Calu3 (cell line): ENCODE measurements at regions not wholly inside any gene's neighbourhood (a gene's known extent, or its start where the extent isn't known, plus 50 kb on each side); places are given as distances from the start of the nearest gene placed in this dataset.

Experiments
- BruUV-seq: library from RNA; stranded (reverse); fragments of 400-500 nt; replicated peaks from 2 replicates; lab custom pipeline; 2021; lab: Mats Ljungman, UMichigan
- CTCF ChIA-PET: fragments of 300-600 bp; sonication (Branson Sonifier 250); formaldehyde crosslinking; loops from one replicate; lab custom pipeline; 2022; ENCODE audit warnings: antibody characterized with exemption; lab: Charles Lee
- DNase-seq: peaks from one replicate; pipeline ENCODE4 v3.0.0; 2022
- H3K27ac Mint-ChIP-seq: one replicate; pipeline ENCODE4 v1.8.0; 2022; ENCODE audit warnings: mixed read lengths; ENCODE audit not compliant: unreplicated experiment
- H3K27me3 Mint-ChIP-seq: one replicate; pipeline ENCODE4 v1.8.0; 2022; ENCODE audit warnings: mixed read lengths; ENCODE audit not compliant: unreplicated experiment
- H3K36me3 Mint-ChIP-seq: one replicate; pipeline ENCODE4 v1.8.0; 2022; ENCODE audit warnings: mild to moderate bottlenecking, moderate library complexity, mixed read lengths; ENCODE audit not compliant: insufficient read depth, unreplicated experiment
- H3K4me1 Mint-ChIP-seq: one replicate; pipeline ENCODE4 v1.8.0; 2022; ENCODE audit warnings: mild to moderate bottlenecking, low read depth, mixed read lengths; ENCODE audit not compliant: unreplicated experiment
- H3K4me3 Mint-ChIP-seq: one replicate; pipeline ENCODE4 v1.8.0; 2022; ENCODE audit warnings: mild to moderate bottlenecking, low read depth, moderate library complexity, mixed read lengths; ENCODE audit not compliant: unreplicated experiment
- H3K9me3 Mint-ChIP-seq: one replicate; pipeline ENCODE4 v1.8.0; 2022; ENCODE audit warnings: low read depth, mixed read lengths; ENCODE audit not compliant: unreplicated experiment
- intact Hi-C: fragments of 100-400 bp; cut with micrococcal nuclease; formaldehyde crosslinking; loops from one replicate; pipeline ENCODE4 v1.10.0; 2022; ENCODE audit not compliant: unreplicated experiment
- TF ChIP-seq, protein P1 (sequence below): fragments of 200-600 bp; IDR thresholded peaks from one replicate; pipeline ENCODE4 v1.8.0; 2022; ENCODE audit warnings: antibody characterized with exemption; ENCODE audit not compliant: unreplicated experiment

GRCh38 chr16:86371083-86371803 lies 139.1 kb upstream of the FOXF1 start:
- intact Hi-C loops: no loop called here
- DNase-seq: no peak
- Mint-ChIP-seq H3K36me3 (no peaks in the 10 kb centered on the region), H3K9me3 (peaks cover 7% of the 10 kb centered on the region), H3K27ac (no peak overlapping the region), H3K4me3 (no peak overlapping the region), H3K4me1 (no peaks in the 10 kb centered on the region), H3K27me3 (peaks cover 100% of the 10 kb centered on the region)
- CTCF ChIA-PET: no interaction called here
- no TSS peak for BruUV-seq
- TF ChIP-seq, protein P1, sequence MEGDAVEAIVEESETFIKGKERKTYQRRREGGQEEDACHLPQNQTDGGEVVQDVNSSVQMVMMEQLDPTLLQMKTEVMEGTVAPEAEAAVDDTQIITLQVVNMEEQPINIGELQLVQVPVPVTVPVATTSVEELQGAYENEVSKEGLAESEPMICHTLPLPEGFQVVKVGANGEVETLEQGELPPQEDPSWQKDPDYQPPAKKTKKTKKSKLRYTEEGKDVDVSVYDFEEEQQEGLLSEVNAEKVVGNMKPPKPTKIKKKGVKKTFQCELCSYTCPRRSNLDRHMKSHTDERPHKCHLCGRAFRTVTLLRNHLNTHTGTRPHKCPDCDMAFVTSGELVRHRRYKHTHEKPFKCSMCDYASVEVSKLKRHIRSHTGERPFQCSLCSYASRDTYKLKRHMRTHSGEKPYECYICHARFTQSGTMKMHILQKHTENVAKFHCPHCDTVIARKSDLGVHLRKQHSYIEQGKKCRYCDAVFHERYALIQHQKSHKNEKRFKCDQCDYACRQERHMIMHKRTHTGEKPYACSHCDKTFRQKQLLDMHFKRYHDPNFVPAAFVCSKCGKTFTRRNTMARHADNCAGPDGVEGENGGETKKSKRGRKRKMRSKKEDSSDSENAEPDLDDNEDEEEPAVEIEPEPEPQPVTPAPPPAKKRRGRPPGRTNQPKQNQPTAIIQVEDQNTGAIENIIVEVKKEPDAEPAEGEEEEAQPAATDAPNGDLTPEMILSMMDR: no peak

- intact Hi-C loops: no loop called here
- BruUV-seq: no TSS peak
- Mint-ChIP-seq H3K4me3 (no peak overlapping the region), H3K4me1 (no peaks in the 10 kb centered on the region), H3K9me3 (peaks cover 7% of the 10 kb centered on the region), H3K36me3 (no peaks in the 10 kb centered on the region), H3K27ac (no peak overlapping the region), H3K27me3 (peaks cover 100% of the 10 kb centered on the region)
- no peak for DNase-seq
- TF ChIP-seq, protein P1: no peak
- CTCF ChIA-PET: no interaction called here
Measured at GRCh38 chr16:86372193-86372592, 138.1 kb upstream of the FOXF1 start.

GRCh38 chr16:86373276-86373901 lies 136.9 kb upstream of the FOXF1 start:
- intact Hi-C loops: no loop called here
- no peaks in the 10 kb centered on the region for H3K4me1 Mint-ChIP-seq
- H3K9me3 Mint-ChIP-seq: peaks cover 7% of the 10 kb centered on the region
- TF ChIP-seq, protein P1: no peak
- no peak overlapping the region for H3K4me3 Mint-ChIP-seq
- DNase-seq: no peak
- H3K27me3 Mint-ChIP-seq: peaks cover 100% of the 10 kb centered on the region
- CTCF ChIA-PET: no interaction called here
- H3K36me3 Mint-ChIP-seq: no peaks in the 10 kb centered on the region
- no peak overlapping the region for H3K27ac Mint-ChIP-seq
- no TSS peak for BruUV-seq

DNA sequence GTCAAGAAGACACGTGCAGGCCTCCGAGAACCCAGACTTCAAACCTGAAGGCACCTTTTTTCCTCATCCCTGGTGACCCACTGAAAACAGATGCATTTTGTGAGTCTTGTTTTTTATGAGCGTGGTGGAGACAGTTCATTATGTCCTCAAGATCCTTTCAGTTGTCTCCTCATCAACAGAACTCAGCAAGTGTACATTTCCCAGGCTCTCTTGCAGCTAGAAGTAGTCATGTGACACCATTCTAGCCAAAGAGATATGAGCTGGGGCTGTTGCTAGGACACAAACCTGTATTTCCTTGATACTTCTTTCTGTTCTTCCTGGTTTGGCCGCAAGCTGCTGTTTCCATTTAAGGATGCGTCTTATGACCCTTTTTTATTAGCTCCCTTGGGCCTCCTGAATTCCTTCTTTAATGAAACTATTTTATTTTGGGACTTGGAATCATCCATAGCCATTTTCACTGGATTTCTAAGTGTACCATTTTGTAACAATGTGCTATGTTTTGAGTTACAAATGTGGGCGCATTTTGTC lies 135.7 kb upstream of the FOXF1 start:
- peaks cover 7% of the 10 kb centered on the region for H3K9me3 Mint-ChIP-seq
- TF ChIP-seq, protein P1: no peak
- DNase-seq: no peak
- H3K4me1 Mint-ChIP-seq: no peaks in the 10 kb centered on the region
- CTCF ChIA-PET: interaction anchor here (0.5 kb wide), 1 partner anchor 11 kb away, joined by 4 read pairs; no protein-coding TSS in a partner anchor
- H3K27me3 Mint-ChIP-seq: peaks cover 95% of the 10 kb centered on the region
- no peak overlapping the region for H3K27ac Mint-ChIP-seq
- no TSS peak for BruUV-seq
- no peaks in the 10 kb centered on the region for H3K36me3 Mint-ChIP-seq
- H3K4me3 Mint-ChIP-seq: no peak overlapping the region
- intact Hi-C loops: no loop called here
